Breast epithelium (tissue), 4 donors: ENCODE measurements at regions not wholly inside any gene's neighbourhood (a gene's known extent, or its start where the extent isn't known, plus 50 kb on each side); places are given as distances from the start of the nearest gene placed in this dataset.
A peak's percentile ranks its signal among the peaks of the same experiment; 100 is the strongest.

Experiments
- DNase-seq, 2 donors: peaks; one replicate each; pipeline ENCODE4 v3.0.0-alpha.2; 2019; ENCODE audit warnings: low spot score in 2 of 2
- H3K27ac ChIP-seq, 2 donors: fragments of 200-600 bp; sonication (generic) in 1 of 2; one replicate each; pipeline ENCODE4 v1.5.1; 2016 to 2019; ENCODE audit warnings: mild to moderate bottlenecking in 1 of 2
- H3K27me3 ChIP-seq, 2 donors: fragments of 200-600 bp; sonication (generic) in 1 of 2; one replicate each; pipeline versions ENCODE4 v1.5.1 to v1.6.0; 2017 to 2019; ENCODE audit warnings: control low read depth in 1 of 2, mild to moderate bottlenecking in 1 of 2
- H3K36me3 ChIP-seq: fragments of 200-600 bp; one replicate; pipeline ENCODE4 v1.5.1; 2019
- H3K4me1 ChIP-seq, 2 donors: fragments of 200-600 bp; sonication (generic); one replicate each; pipeline ENCODE4 v1.5.1; 2016 to 2019; ENCODE audit warnings: control low read depth in 1 of 2
- H3K4me3 ChIP-seq, 3 donors: fragments of 200-600 bp; sonication (generic); 1 replicate in 2 of 3; 2 replicates in 1 of 3; pipeline ENCODE4 v1.5.1; 2016 to 2019; ENCODE audit warnings: mild to moderate bottlenecking in 3 of 3, moderate library complexity in 2 of 3
- H3K9me3 ChIP-seq, 2 donors: fragments of 200-600 bp; sonication (generic) in 1 of 2; one replicate each; pipeline ENCODE4 v1.5.1; 2016 to 2019; ENCODE audit warnings: control low read depth in 1 of 2
- CTCF ChIP-seq, 3 donors: fragments of 450-650 bp; IDR thresholded peaks; one replicate each; pipeline ENCODE4 v1.5.1; 2016 to 2017; ENCODE audit warnings: antibody characterized with exemption in 3 of 3, mild to moderate bottlenecking in 3 of 3, moderate library complexity in 3 of 3
- POLR2A ChIP-seq: fragments of 450-650 bp; IDR thresholded peaks from one replicate; pipeline ENCODE4 v1.6.1; 2016; ENCODE audit warnings: antibody characterized with exemption, mild to moderate bottlenecking, moderate library complexity
- POLR2AphosphoS5 ChIP-seq, 3 donors: sonication (generic); formaldehyde crosslinking; IDR thresholded peaks; one replicate each; pipeline ENCODE4 v1.6.1; 2017; ENCODE audit warnings: antibody characterized with exemption in 3 of 3
- intact Hi-C: fragments of 100-400 bp; cut with DNase I; formaldehyde crosslinking; loops from one replicate; pipeline ENCODE4 v1.15.1; 2023; ENCODE audit warnings: low total_unique reads

GRCh38 chr2:71742953-71743601, 289.7 kb downstream of the DYSF start:
- intact Hi-C loops = no loop called here
- TF ChIP-seq POLR2A (no peak), POLR2AphosphoS5 (IDR thresholded peaks at IDR 0.05) (peak; percentile 21 to 61 (median 52)), CTCF (IDR thresholded peaks at IDR 0.05) (no peak)
- H3K4me1 ChIP-seq = peaks cover 0 to 4% of the 10 kb centered on the region in 2 donors

GRCh38 chr2:71736986-71737385, 283.6 kb downstream of the DYSF start:
- intact Hi-C loops = no loop called here
- TF ChIP-seq POLR2AphosphoS5 (IDR thresholded peaks at IDR 0.05) = no peak
- TF ChIP-seq POLR2A = no peak
- no peak for TF ChIP-seq CTCF (IDR thresholded peaks at IDR 0.05)
- Histone ChIP-seq H3K27ac (no peak overlapping the region), H3K36me3 (no peaks in the 10 kb centered on the region), H3K27me3 (no peaks in the 10 kb centered on the region), H3K9me3 (peaks cover 0 to 4% of the 10 kb centered on the region in 2 donors), H3K4me1 (no peaks in the 10 kb centered on the region), H3K4me3 (no peak overlapping the region)
- DNase-seq = no peak

More at GRCh38 chr2:71742953-71743601, 289.7 kb downstream of the DYSF start:
- H3K36me3 ChIP-seq = no peaks in the 10 kb centered on the region
- H3K9me3 ChIP-seq = peaks cover 0 to 6% of the 10 kb centered on the region in 2 donors
- DNase-seq = peak in 1 of 2 donors; percentile 83
- H3K27me3 ChIP-seq = no peaks in the 10 kb centered on the region
- no peak overlapping the region for H3K4me3 ChIP-seq
- peak overlapping the region; percentile 44 to 58 for H3K27ac ChIP-seq

GRCh38 chr2:71736091-71736861, 282.9 kb downstream of the DYSF start:
- intact Hi-C loops = no loop called here

More at GRCh38 chr2:71736091-71736861, 282.9 kb downstream of the DYSF start:
- Histone ChIP-seq H3K27me3 (no peaks in the 10 kb centered on the region), H3K9me3 (no peaks in the 10 kb centered on the region), H3K27ac (no peak overlapping the region), H3K4me3 (no peak overlapping the region), H3K36me3 (no peaks in the 10 kb centered on the region), H3K4me1 (no peaks in the 10 kb centered on the region)
- TF ChIP-seq POLR2AphosphoS5 (IDR thresholded peaks at IDR 0.05) = no peak
- TF ChIP-seq POLR2A = no peak
- TF ChIP-seq CTCF (IDR thresholded peaks at IDR 0.05) = no peak
- DNase-seq = no peak
